AG08396 (cell line): ENCODE measurements at regions not wholly inside any gene's neighbourhood (a gene's known extent, or its start where the extent isn't known, plus 50 kb on each side); places are given as distances from the start of the nearest gene placed in this dataset.

ENCODE experiments used
- DNase-seq: peaks from one replicate; pipeline ENCODE4 v3.0.0; 2012; ENCODE audit warnings: low spot score, mixed read lengths

GRCh38 chr5:57618767-57619381 is 136.3 kb upstream of the ACTBL2 start:
- no peak for DNase-seq

DNA sequence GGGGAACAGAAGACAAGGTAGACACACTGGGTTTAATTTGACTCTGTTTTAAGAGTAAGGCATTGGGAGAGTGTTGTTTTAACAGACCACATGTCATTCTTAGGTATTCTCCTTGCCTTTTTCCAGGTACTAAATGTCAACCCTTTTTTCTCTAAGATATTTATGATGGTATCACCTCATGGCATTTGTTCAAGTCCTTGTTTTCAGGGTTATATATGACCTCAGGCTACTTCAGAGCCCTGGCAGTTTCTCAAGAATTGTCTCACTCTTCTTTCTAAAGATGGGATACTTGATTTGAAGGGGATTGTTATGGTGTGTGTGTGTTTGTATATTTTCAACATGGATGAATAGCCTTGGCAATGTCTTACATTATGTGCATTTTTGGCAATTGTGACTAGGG is 131.1 kb upstream of the ACTBL2 start:
- DNase-seq, result no peak

DNA sequence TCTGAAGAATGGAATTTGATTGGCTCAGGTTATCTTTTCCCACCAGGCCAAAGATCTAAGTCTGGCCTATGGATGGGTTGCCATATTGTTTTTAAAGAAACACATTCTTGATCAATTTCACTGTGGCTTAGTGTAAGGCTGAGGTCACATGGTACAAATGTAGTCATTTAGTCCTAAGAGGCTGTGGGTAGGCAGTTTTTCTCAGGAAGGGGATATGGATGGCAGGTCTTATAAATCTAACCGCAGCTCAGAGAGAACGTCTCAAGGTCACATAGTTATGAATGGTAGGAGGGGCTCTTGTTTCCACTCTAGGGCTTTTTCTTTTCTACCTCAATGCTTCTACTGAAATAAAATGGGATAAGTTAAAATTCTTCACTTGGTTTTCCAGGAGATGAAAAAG is 128.6 kb upstream of the ACTBL2 start:
- no peak for DNase-seq

DNA sequence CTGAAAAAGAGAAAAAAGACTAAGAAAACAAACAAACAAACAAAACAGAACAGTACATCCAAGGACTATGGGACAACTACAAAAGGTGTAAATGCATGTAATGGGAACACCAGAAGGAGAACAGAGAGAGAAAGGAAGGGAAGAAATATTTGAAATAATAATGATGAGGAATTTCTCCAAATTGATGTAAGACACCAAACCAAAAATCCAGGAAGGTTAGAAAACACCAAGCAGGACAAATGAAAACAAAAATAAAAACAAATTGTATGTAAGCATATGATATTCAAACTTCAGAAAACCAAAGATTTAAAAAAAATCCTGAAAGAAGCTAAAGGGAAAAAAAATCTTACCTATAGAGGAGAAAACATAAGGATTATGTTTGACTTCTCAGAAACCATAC is 125.9 kb upstream of the ACTBL2 start:
- no peak for DNase-seq

- DNase-seq, result no peak
Measured at GRCh38 chr5:57601996-57602395, 119.4 kb upstream of the ACTBL2 start.

- DNase-seq, result no peak
Measured at GRCh38 chr5:57600321-57600720, 117.7 kb upstream of the ACTBL2 start.

DNA sequence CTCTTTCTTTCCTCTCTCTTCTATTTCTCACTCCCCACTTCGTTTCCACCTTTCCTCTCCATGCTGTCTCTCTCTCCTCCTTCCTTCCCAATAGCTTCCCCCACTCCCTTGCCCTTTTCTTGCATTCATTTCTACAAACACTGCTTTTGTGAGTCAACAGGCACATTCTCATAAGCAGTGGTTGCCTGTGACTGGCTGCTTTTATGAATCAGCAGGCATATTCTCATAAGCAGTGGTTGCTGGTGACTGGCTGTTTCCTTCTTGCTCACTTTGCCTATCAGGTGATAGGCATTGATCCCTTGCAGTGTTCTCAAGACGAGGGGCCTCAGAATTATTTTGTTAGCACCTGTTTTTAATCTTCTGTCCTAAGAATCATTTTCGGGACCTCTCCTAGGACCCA is 116.1 kb upstream of the ACTBL2 start:
- DNase-seq, result peak; percentile 71

GRCh38 chr5:57598097-57598496 is 115.5 kb upstream of the ACTBL2 start:
- no peak for DNase-seq

DNA sequence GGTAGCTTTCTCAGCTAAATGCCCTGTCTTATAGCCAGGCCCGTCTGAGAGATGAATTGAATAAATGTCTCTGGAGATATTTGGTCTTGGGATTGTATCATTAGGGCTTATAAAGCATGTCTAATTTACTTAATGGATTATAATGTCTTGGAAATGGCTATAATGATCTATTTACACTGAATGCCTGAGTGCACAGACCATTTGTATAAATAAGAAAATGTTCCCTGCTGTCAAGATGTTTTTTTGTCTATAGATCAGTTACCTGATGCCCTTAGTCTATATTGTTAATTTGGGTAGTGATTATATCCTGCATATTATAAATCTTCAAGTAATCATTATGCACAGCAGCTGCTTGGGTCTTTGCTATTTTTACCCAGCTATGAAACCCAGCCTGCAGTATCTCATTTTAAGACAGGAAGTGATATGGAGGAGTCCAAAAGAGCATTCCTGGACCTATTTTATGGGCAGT is 112.9 kb upstream of the ACTBL2 start:
- DNase-seq, result no peak

- no peak for DNase-seq
Measured at GRCh38 chr5:57594436-57594835, 111.8 kb upstream of the ACTBL2 start.

GRCh38 chr5:57592236-57592635 is 109.6 kb upstream of the ACTBL2 start:
- no peak for DNase-seq

DNA sequence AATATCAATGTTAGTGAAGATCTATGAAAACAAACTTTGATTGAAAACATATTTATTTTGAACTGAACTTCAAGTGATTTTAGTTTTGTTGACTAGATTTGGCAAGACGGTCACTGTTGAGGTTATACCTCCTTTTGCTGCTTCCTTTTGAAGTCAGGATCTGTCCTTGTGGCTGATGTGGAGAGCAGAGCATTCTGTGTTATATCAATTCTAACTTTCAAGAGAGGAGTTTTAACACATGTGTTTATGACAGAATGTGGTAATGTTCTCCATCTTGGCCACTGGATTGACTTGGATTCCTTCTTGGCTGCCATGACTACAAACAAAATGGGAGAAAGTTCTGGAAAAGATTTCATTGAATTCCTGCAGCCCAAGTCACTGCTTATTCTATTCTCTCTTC is 104.0 kb upstream of the ACTBL2 start:
- no peak for DNase-seq

DNA sequence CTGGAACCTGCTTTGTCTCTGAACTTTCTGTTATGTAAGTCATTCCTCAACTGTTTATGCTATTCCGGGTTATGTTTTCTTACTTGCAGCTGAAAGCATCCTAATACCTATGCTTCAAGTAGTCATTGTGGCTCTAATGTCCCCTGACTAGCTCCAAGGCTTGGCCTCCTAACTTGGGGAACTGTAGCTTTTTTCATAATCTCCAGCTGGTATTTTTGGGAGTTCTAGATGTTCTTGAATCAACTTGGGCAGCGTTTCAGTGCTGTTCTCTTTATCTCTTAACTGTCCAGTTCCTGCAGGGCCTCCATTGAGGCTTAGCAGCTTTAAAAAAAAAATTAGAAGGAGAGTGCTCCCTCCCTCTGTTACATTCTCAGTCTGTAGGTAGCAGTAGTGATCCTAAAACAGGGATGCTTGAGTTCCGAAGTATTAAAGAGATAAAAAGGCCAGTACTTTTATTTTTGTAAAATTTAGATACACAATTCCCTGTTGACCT is 100.0 kb upstream of the ACTBL2 start:
- no peak for DNase-seq

- no peak for DNase-seq
Measured at GRCh38 chr5:57581772-57582171, 99.2 kb upstream of the ACTBL2 start.

DNA sequence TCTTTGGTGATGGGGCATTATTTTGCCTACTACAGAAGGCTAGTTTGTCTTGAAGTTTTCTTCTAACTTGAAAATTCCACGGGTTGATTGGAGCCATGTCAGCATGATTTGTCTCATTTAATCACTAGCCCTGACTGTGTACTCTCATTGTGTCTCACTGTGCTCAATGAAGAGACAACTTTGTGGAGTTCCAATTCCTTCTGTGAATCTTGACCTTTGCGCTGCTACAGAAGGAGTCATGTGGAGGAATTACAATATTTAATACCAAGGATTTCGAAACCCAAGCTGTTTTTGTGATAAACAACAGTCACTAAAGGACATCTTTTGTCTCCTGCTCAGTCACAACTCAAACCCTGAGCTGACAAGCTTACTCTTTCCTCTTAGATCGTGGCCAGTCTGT is 98.6 kb upstream of the ACTBL2 start:
- DNase-seq, result no peak

DNA sequence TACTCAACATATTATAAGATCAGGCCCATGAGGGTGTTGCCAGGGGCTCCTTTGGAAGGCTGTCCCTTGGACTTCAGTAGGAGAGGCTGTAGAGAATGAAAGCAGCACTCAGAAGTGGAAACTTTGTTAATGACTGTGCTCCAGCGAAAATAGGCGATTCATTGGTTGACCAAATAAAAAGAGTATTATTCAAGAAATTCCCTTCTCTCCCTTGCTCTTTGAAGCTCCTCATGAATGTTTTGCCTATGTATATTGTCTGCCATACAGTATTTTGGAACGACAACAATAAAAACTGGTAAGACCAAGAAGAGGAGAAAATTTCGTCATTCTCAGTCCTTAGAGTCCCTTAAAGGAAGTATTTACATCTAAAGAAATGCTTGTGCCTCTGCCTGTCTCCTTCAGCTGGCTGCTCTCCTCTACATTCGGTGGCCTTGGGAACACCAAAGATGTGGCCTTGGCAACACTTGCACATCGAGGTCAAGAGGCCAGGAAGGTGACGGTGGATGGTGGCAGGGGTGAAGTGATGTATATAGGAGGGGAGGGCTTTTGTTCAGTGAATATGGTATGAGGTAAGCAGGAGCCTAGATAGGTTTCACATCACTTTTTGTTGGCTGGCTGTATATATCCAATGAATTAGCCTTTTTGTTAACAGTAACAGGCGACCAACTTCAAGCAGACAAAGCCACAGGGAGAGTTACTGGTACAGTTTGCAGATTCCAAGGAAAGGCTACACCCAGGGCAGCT is 95.0 kb upstream of the ACTBL2 start:
- no peak for DNase-seq

DNA sequence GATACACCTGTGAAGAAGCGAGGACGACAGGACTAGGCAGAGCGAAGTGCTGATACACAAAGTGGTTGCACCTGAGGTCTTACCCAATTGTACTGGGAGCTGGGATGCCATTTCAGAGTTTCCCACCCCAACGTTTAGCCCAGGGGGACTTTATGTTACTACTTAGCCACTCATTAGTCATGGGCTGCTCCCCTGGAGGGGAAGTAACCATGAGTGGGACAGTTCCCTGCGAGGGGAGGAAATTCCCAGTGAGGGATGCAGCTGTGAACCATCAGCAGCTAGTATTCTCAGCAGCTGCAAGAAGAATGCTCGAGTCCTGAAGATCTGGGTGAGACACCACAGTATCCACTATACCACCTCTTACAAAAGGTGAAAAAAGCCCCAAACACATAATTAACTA is 93.7 kb upstream of the ACTBL2 start:
- no peak for DNase-seq

- no peak for DNase-seq
Measured at GRCh38 chr5:57575839-57576238, 93.2 kb upstream of the ACTBL2 start.

DNA sequence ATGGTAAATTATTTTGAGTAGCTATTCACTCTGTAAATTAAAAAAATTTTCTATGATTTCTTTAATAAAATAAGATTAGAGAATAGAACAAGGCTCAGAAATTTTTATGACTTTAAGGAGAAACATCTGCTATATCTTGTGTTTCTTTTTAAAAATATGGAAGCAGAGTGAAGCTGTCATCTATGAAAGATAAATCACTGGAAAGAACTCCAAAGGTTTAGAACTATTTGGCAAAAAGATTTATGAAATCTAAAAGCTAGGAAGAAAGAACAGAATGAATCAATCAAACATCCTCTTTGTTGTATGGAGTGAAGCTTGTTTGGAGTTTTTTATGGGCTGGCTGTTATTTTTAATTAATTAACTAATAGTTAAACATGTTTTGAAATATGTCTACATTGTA is 89.8 kb upstream of the ACTBL2 start:
- no peak for DNase-seq

DNA sequence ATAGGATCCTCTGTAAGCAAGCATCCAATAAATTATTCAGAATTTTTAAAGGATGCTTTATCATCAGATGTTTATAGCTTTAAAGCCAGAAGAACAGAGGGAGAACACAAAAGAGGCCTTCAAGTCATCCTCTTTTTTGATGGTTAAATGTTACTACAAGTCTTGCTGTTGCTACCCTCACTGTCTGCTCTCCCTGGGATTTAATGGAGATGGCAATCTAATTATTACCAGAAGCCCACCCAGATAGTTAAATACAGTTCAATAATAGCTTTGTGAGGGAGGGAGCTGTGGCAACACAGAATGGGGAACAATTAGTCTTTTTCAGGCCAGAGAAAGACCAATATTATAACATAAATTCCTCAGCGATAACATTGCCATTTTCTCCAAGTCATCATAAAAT is 87.0 kb upstream of the ACTBL2 start:
- DNase-seq, result no peak

DNA sequence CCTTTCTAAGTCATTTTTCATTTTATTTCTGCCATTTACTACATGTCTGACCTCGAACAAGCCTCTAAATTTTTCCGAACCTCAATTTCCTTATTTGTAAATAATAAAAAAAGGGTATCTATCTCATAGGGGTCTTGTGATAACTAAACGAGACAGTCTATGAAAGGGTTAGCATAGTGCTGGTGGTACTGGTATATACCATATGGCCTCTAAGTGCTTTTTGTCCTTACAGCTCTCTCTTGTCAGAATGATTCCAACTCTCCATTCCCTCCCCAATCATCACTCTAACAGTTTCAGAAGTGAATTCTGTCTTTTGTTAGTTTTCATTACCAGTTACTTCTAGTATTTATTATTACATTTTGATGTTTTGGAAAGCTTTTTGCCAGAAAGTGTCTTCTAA is 85.5 kb upstream of the ACTBL2 start:
- DNase-seq, result no peak

GRCh38 chr5:57566914-57567313 is 84.3 kb upstream of the ACTBL2 start:
- DNase-seq, result peak; percentile 28

DNA sequence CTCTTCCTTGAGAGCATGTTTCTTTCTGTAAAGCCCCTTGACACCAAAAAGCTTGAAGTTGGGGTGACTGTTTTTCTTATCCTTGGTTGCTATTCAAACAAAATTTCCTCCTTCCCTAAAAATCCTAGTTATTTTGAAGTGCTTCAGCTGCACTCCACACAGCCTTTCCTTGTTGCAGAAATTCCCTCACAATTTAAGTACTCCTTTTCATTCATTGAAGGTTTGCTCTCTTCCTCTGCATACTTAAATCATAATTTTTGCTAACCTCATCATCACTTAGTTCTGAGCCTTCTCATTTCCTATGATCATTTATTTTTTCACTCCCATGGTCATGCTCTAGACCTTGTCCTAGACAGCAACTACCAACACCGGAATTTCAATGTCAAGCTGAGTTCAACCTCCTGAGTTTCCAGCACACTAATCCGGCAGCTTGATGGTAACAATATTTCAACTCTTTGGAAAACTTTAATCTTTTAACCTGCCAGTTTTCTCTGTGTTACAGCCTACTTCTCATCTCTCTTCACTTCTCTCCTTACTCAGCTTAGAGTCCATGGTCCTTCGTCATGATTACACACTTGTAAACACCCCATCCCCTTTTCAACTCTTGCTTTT is 78.7 kb upstream of the ACTBL2 start:
- no peak for DNase-seq
